ENCODE measurements at regions not wholly inside any gene's neighbourhood (a gene's known extent, or its start where the extent isn't known, plus 50 kb on each side); places are given as distances from the start of the nearest gene placed in this dataset.

- no peaks in the 10 kb centered on the region for H3K36me3 Mint-ChIP-seq
- no peaks in the 10 kb centered on the region for H3K4me1 Mint-ChIP-seq
- H3K4me3 Mint-ChIP-seq: no peak overlapping the region
These were observed 112.0 kb downstream of the PPP1R3A start for GRCh38 chr7:113806633-113807327.

GRCh38 chr7:113805976-113806375 is 112.8 kb downstream of the PPP1R3A start:
- H3K27ac ChIP-seq (ENCODE audit: low read depth in 1 of 2, low read length in 2 of 2): no peak overlapping the region
- no peaks in the 10 kb centered on the region for H3K9me3 ChIP-seq (replicated peaks in 1 of 2; ENCODE audit: control insufficient read depth in 1 of 2, insufficient read depth in 1 of 2, low read length in 2 of 2)
- H3K36me3 ChIP-seq (replicated peaks in 1 of 2; ENCODE audit: control insufficient read depth in 1 of 2, insufficient read depth in 2 of 2, low read length in 2 of 2): no peaks in the 10 kb centered on the region
- H3K4me3 ChIP-seq (replicated peaks in 1 of 3; ENCODE audit: low read depth in 2 of 3, low read length in 3 of 3): no peak overlapping the region
- no peak overlapping the region for H3K4me3 Mint-ChIP-seq
- H2AFZ ChIP-seq (ENCODE audit: insufficient read depth, low read depth, low read length, poor library complexity, severe bottlenecking): no peak overlapping the region
- H3K9ac ChIP-seq (ENCODE audit: insufficient read depth, low read length, poor library complexity, severe bottlenecking): no peak overlapping the region
- intact Hi-C loops (cut with micrococcal nuclease): no loop called here
- no peaks in the 10 kb centered on the region for H3K27me3 ChIP-seq (ENCODE audit: control insufficient read depth in 2 of 2, insufficient read depth in 2 of 2, low read length in 2 of 2)
- no peak overlapping the region for H3K4me2 ChIP-seq (replicated peaks; ENCODE audit: extremely low read depth, low read length, poor library complexity, severe bottlenecking)
- H3K27me3 Mint-ChIP-seq (ENCODE audit: low read depth in 3 of 3): peaks cover 0 to 2% (median 2%) of the 10 kb centered on the region in 3 donors
- no peaks in the 10 kb centered on the region for H3K79me2 ChIP-seq (ENCODE audit: insufficient read depth, low read length)
- DNase-seq: no peak
- no peak for TF ChIP-seq CTCF (IDR thresholded peaks at IDR 0.05)
- no CpG with 5 or more reads among the region's 1 CpG for WGBS (ENCODE audit: insufficient coverage)
- H3K9me3 Mint-ChIP-seq: peaks cover 0 to 2% (median 0%) of the 10 kb centered on the region in 7 donors
- no peaks in the 10 kb centered on the region for H3K4me1 Mint-ChIP-seq
- no peaks in the 10 kb centered on the region for H4K20me1 ChIP-seq (ENCODE audit: insufficient read depth, low read length)
- no peaks in the 10 kb centered on the region for H3K4me1 ChIP-seq (ENCODE audit: control insufficient read depth in 1 of 2, insufficient read depth in 2 of 2, low read length in 2 of 2)
- no peaks in the 10 kb centered on the region for H3K36me3 Mint-ChIP-seq
- H3K27ac Mint-ChIP-seq: no peak overlapping the region

More at GRCh38 chr7:113806633-113807327, 112.0 kb downstream of the PPP1R3A start:
- DNase-seq: no peak
- Histone ChIP-seq H3K4me1 (ENCODE audit: control insufficient read depth in 1 of 2, insufficient read depth in 2 of 2, low read length in 2 of 2) (no peaks in the 10 kb centered on the region), H3K27ac (ENCODE audit: low read depth in 1 of 2, low read length in 2 of 2) (no peak overlapping the region), H3K9ac (ENCODE audit: insufficient read depth, low read length, poor library complexity, severe bottlenecking) (no peak overlapping the region), H3K4me3 (replicated peaks in 1 of 3; ENCODE audit: low read depth in 2 of 3, low read length in 3 of 3) (no peak overlapping the region), H3K4me2 (replicated peaks; ENCODE audit: extremely low read depth, low read length, poor library complexity, severe bottlenecking) (no peak overlapping the region), H4K20me1 (ENCODE audit: insufficient read depth, low read length) (no peaks in the 10 kb centered on the region), H3K79me2 (ENCODE audit: insufficient read depth, low read length) (no peaks in the 10 kb centered on the region), H3K36me3 (replicated peaks in 1 of 2; ENCODE audit: control insufficient read depth in 1 of 2, insufficient read depth in 2 of 2, low read length in 2 of 2) (no peaks in the 10 kb centered on the region), H3K27me3 (ENCODE audit: control insufficient read depth in 2 of 2, insufficient read depth in 2 of 2, low read length in 2 of 2) (no peaks in the 10 kb centered on the region), H2AFZ (ENCODE audit: insufficient read depth, low read depth, low read length, poor library complexity, severe bottlenecking) (no peak overlapping the region), H3K9me3 (replicated peaks in 1 of 2; ENCODE audit: control insufficient read depth in 1 of 2, insufficient read depth in 1 of 2, low read length in 2 of 2) (no peaks in the 10 kb centered on the region)
- peaks cover 0 to 2% (median 0%) of the 10 kb centered on the region in 7 donors for H3K9me3 Mint-ChIP-seq
- H3K27ac Mint-ChIP-seq: no peak overlapping the region
- no peak for TF ChIP-seq CTCF (IDR thresholded peaks at IDR 0.05)
- intact Hi-C loops (cut with micrococcal nuclease): no loop called here
- H3K27me3 Mint-ChIP-seq (ENCODE audit: low read depth in 3 of 3): peaks cover 0 to 3% (median 2%) of the 10 kb centered on the region in 3 donors
- WGBS (ENCODE audit: insufficient coverage): no CpG with 5 or more reads among the region's 7 CpGs

All from CD14-positive monocyte (primary cell).